ENCODE measurements at regions not wholly inside any gene's neighbourhood (a gene's known extent, or its start where the extent isn't known, plus 50 kb on each side); places are given as distances from the start of the nearest gene placed in this dataset.
"Not testable (repeated sequence)": the region's sequence is repeated elsewhere in the genome, so short reads cannot be mapped to it uniquely, and the experiment has no call there.

- DNase-seq (ENCODE audit: low read depth in 2 of 2, low spot score in 1 of 2): no peak
These were observed 510.3 kb downstream of the PLCL1 start for GRCh38 chr2:198314559-198315153.

DNA sequence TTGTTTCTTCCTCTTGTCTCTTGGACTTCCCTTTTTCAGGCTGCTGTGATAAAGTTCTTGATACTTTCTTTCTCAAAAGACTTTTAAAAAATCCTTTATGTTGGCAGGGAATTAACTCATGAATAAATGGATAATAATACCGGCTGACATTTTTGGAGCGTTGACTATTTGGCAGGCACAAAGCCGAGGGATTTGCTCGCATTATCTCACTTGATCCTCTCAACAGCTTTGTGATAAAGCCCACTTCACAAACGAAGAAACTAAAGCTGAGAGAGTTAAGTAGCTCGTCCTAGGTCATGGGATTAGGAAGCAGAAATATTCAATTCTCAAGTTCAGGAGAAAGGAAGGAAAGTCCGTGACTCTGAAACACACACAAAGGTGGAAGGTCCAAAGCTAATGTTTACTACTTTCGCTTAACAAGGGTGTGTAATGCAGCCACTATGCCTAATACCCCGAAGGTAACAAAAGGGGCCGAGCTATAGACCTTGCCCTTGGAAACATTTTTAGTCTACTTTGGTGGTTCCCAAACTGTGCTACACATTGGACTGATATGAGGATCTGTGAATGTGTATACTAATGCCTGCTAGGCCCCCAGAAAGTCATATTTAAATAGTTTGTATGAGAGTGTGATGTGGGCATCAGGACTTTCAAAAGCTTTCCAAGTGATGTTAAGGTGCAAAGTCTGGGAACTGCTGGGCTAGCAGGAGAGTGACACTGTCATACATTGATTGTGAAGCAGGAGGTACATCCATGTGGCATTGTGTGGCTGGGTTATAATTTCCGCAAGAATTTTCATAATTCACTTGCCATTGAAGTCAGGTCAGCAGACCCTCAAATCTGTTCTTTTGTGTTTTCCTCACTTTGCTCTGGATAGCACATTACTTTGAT lies 508.4 kb downstream of the PLCL1 start:
- DNase-seq (ENCODE audit: low read depth in 2 of 2, low spot score in 1 of 2): no peak

- no peak for DNase-seq (ENCODE audit: low read depth in 2 of 2, low spot score in 1 of 2)
These were observed 506.6 kb downstream of the PLCL1 start for GRCh38 chr2:198311020-198311419.

- DNase-seq (ENCODE audit: low read depth in 2 of 2, low spot score in 1 of 2): peak; percentile 8 to 35
These were observed 505.4 kb downstream of the PLCL1 start for GRCh38 chr2:198309673-198310280.

- DNase-seq (ENCODE audit: low read depth in 2 of 2, low spot score in 1 of 2): no peak
These were observed 504.7 kb downstream of the PLCL1 start for GRCh38 chr2:198309081-198309480.

- DNase-seq (ENCODE audit: low read depth in 2 of 2, low spot score in 1 of 2): no peak
These were observed 504.0 kb downstream of the PLCL1 start for GRCh38 chr2:198308368-198308767.

- DNase-seq (ENCODE audit: low read depth in 2 of 2, low spot score in 1 of 2): no peak
These were observed 502.7 kb downstream of the PLCL1 start for GRCh38 chr2:198307093-198307492.

DNA sequence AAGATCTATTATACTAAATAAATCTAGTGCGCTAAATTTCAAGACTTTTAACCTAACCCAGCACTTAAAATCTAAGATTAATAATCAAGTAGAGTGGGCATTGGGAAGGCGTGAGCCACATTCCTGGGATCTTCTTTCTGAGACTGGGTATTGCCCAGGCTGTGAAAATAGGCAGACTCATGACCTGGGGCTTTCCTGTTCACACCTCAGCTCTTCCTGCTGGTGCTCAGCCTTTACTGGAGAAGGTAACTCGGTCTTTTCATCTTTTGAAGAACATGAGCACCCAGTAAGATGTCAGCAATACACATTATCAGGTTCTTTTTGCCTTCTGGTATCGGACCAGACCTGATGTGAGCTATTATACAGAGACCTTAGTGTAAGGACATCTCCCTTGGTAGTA lies 500.5 kb downstream of the PLCL1 start:
- DNase-seq (ENCODE audit: low read depth in 2 of 2, low spot score in 1 of 2): no peak

GRCh38 chr2:198297350-198297749 lies 493.0 kb downstream of the PLCL1 start:
- DNase-seq (ENCODE audit: low read depth in 2 of 2, low spot score in 1 of 2): no peak

- peak; percentile 4 to 39 for DNase-seq (ENCODE audit: low read depth in 2 of 2, low spot score in 1 of 2)
These were observed 492.4 kb downstream of the PLCL1 start for GRCh38 chr2:198296665-198297308.

GRCh38 chr2:198293281-198293680 lies 488.9 kb downstream of the PLCL1 start:
- DNase-seq (ENCODE audit: low read depth in 2 of 2, low spot score in 1 of 2): no peak

DNA sequence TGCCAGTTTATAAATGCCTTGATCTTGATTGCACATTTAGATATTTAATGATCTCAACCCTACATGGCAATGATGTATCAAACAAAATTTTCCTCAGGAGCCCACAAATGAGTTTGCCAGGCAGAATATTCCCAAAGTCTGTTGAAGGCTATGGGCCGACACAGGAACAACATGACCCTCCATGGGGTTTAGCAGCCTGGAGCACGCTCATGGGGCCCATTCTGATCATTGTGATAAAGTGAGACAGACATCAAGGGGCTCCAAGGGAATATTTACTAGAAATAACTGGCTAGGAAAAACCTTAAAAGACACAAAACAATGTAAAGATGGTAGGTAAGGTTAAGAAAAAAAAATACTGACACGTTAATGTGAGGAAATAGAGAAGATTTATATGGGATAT lies 485.4 kb downstream of the PLCL1 start:
- DNase-seq (ENCODE audit: low read depth in 2 of 2, low spot score in 1 of 2): no peak

GRCh38 chr2:198287706-198288105 lies 483.3 kb downstream of the PLCL1 start:
- no peak for DNase-seq (ENCODE audit: low read depth in 2 of 2, low spot score in 1 of 2)

GRCh38 chr2:198285216-198285615 lies 480.8 kb downstream of the PLCL1 start:
- DNase-seq (ENCODE audit: low read depth in 2 of 2, low spot score in 1 of 2): no peak

DNA sequence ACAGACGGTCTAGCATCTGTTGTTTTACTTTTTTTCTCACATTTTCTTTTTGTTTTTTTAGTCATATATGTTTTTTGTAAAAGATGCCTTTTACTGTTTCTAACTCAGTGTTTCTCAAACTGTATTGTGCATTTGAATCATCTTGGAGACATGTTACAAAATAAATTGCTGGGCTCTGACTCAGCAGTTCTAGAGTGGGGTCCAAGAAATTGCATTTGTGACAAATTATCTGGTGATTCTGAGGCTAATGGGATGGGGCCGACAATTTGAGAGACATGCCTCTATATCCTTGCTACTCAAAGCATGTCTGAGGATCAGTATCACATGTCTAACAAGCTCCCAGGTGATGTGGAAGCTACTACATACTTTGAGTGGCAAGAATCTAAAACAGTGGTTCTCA lies 478.8 kb downstream of the PLCL1 start:
- no peak for DNase-seq (ENCODE audit: low read depth in 2 of 2, low spot score in 1 of 2)

GRCh38 chr2:198282061-198282460 lies 477.7 kb downstream of the PLCL1 start:
- DNase-seq (ENCODE audit: low read depth in 2 of 2, low spot score in 1 of 2): no peak

DNA sequence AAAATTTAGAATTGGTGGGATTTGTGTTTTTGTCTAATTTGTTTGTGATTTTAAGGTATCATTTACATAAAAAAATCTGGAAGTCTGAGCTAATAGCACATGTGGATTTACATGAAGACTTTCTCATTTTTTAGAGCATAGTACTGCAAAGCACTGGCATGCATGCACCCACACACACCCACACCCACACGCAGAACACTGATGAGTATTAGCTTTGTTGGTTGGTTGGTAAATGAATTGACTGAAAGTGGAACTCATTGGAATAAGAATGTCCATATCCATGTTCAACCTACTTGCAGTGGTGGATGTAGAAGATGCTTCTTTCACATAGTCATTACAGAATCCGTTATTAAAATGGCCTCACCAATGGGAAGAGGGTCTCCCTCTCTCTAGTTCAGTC lies 475.8 kb downstream of the PLCL1 start:
- no peak for DNase-seq (ENCODE audit: low read depth in 2 of 2, low spot score in 1 of 2)

GRCh38 chr2:198279026-198279425 lies 474.6 kb downstream of the PLCL1 start:
- DNase-seq (ENCODE audit: low read depth in 2 of 2, low spot score in 1 of 2): no peak

GRCh38 chr2:198277181-198277580 lies 472.8 kb downstream of the PLCL1 start:
- DNase-seq (ENCODE audit: low read depth in 2 of 2, low spot score in 1 of 2): no peak

DNA sequence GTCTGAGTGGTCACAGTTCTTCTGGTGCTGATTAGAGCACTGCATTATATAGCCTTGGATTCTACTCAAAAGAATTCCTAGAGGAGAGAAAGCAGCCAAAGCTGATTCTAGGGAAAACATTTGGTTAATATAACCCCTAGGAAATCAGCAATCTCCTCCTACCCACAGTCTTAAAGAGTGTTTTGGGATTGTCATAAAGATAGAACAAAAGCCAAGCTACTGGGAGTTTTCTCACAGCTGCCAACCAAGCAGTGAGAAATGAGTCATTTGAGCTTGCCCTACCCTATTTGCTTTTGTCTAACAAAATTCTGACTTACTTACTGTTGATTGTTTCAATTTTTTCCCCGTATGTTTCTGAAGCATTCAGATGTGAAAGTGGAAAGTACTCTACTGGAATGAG lies 469.3 kb downstream of the PLCL1 start:
- DNase-seq (ENCODE audit: low read depth in 2 of 2, low spot score in 1 of 2): no peak

DNA sequence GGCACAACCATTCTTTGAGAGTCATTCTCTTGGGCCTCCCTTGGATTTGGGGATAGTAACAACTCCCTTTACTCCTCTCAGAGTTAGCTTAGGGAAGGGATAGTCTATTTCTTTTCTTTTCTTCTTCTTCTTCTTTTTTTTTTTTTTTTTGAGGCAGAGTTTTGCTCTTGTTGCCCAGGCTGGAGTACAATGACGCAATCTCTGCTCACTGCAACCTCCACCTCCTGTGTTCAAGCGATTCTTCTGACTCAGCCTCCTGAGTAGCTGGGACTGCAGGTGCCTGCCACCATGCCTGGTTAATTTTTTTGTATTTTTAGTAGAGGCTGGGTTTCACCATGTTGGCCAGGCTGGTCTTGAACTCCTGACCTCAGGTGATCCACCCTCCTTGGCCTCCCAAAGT lies 465.8 kb downstream of the PLCL1 start:
- DNase-seq (ENCODE audit: low read depth in 2 of 2, low spot score in 1 of 2): not testable (repeated sequence)

DNA sequence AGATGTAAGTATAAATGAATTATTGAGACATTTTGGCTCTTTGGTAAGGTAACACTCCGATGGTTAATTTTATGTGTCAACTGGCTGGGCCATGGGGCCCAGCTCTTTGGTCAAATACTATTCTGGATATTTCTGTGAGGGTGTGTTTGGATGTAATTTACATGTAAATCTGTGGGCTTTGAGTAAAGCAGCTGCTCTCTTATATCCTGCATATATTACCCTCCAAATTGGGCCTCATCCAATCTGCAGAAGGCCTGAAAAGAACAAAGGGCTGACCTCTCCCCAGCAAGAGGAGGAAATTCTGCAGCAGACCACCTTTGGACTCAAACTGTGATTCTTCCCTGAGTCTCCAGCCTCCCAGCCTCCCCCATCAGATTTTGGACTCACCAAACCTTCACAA lies 464.1 kb downstream of the PLCL1 start:
- DNase-seq (ENCODE audit: low read depth in 2 of 2, low spot score in 1 of 2): no peak

Measured in stimulated activated CD8-positive, alpha-beta memory T cell treated with anti-CD3 and anti-CD28 coated beads, Interleukin-4, amount 100 ng/mL, for 4 hours (primary cell).